ENCODE measurements at regions not wholly inside any gene's neighbourhood (a gene's known extent, or its start where the extent isn't known, plus 50 kb on each side); places are given as distances from the start of the nearest gene placed in this dataset.

GRCh38 chr9:93860694-93861658, 94.2 kb downstream of the BARX1 start:
- Histone ChIP-seq H3K14ac (ENCODE audit: insufficient read length) (no peak overlapping the region), H3K27ac (ENCODE audit: low read depth, low read length) (no peak overlapping the region), H2BK12ac (ENCODE audit: low read depth, low read length) (no peak overlapping the region), H2BK20ac (ENCODE audit: low read length) (0 out of 2 replicates have a peak overlapping the region, but pooled peaks have one; percentile 32), H3K4ac (replicated peaks; ENCODE audit: insufficient read length, low read depth, low read length) (no peak overlapping the region), H3K79me2 (ENCODE audit: control insufficient read depth in 1 of 2, insufficient read depth in 2 of 2, low read length in 2 of 2) (no peaks in the 10 kb centered on the region), H3K36me3 (ENCODE audit: control insufficient read depth in 2 of 4, insufficient read depth in 4 of 4, low read length in 3 of 4) (no peaks in the 10 kb centered on the region), H3K56ac (replicated peaks; ENCODE audit: insufficient read length, low read depth, low read length) (no peak overlapping the region), H3K4me1 (replicated peaks in 1 of 4; ENCODE audit: control insufficient read depth in 3 of 4, insufficient read depth in 4 of 4, low read length in 3 of 4) (peaks cover 2 to 8% (median 4%) of the 10 kb centered on the region in 4 experiments; a peak in 5 of 7 replicates), H3K27me3 (replicated peaks in 1 of 4; ENCODE audit: control insufficient read depth in 3 of 4, extremely low read depth in 1 of 4, insufficient read depth in 3 of 4, low read length in 3 of 4) (no peaks in the 10 kb centered on the region; a peak in 2 of 7 replicates), H4K91ac (replicated peaks; ENCODE audit: insufficient read length, low read length) (no peak overlapping the region), H2AK5ac (ENCODE audit: low read depth, low read length) (no peak overlapping the region), H4K20me1 (replicated peaks in 1 of 2; ENCODE audit: control insufficient read depth in 1 of 2, insufficient read depth in 2 of 2, low read length in 2 of 2) (no peaks in the 10 kb centered on the region), H2BK15ac (ENCODE audit: low read length) (no peak overlapping the region), H3K79me1 (ENCODE audit: low read depth, low read length) (no peaks in the 10 kb centered on the region), H4K8ac (ENCODE audit: extremely low read depth, insufficient read depth, low read length) (no peak overlapping the region), H3K9ac (replicated peaks in 1 of 4; ENCODE audit: extremely low read depth in 1 of 4, low read depth in 3 of 4, low read length in 3 of 4) (no peak overlapping the region), H3K9me3 (ENCODE audit: insufficient read depth in 2 of 2, low read depth in 1 of 2, low read length in 1 of 2) (no peaks in the 10 kb centered on the region), H3K4me3 (ENCODE audit: extremely low read depth in 1 of 4, insufficient read depth in 2 of 4, low read depth in 3 of 4, low read length in 4 of 4) (no peak overlapping the region), H3K23ac (ENCODE audit: insufficient read length) (no peak overlapping the region), H3K4me2 (ENCODE audit: insufficient read depth in 1 of 2, low read depth in 2 of 2, low read length in 2 of 2) (no peak overlapping the region), H2AFZ (ENCODE audit: low read length) (peak overlapping the region; percentile 50; the same call in 1 of the 2 replicates), H4K5ac (ENCODE audit: insufficient read length, low read depth, low read length) (no peak overlapping the region), H3K23me2 (ENCODE audit: low read depth, low read length) (no peaks in the 10 kb centered on the region), H2BK120ac (replicated peaks; ENCODE audit: low read depth, low read length) (no peak overlapping the region), H3K18ac (ENCODE audit: extremely low read depth, low read length) (no peak overlapping the region; the same call in 1 of the 2 replicates), H2BK5ac (ENCODE audit: low read depth, low read length) (no peak overlapping the region)
- peak in 1 of 3 experiments; percentile 20; a peak in 1 of 4 replicates for TF ChIP-seq CTCF (IDR thresholded peaks at IDR 0.05; ENCODE audit: control extremely low read depth in 1 of 3, insufficient read depth in 1 of 3, low read depth in 1 of 3, low read length in 3 of 3)
- no peak for TF ChIP-seq NRF1 (IDR thresholded peaks at IDR 0.05; ENCODE audit: low read depth, low read length)
- ChIA-PET CTCF (ENCODE audit: partially characterized antibody) (interaction anchor here (0.6 to 5.1 kb wide), 18 partner anchors 11 to 185 kb away, joined by 3 to 30 read pairs (median 4); partner anchors contain the start of gene BARX1), POLR2A (ENCODE audit: partially characterized antibody) (no interaction called here)
- FAIRE-seq (no peak), DNase-seq (ENCODE audit: low read depth in 1 of 2, low spot score in 2 of 2) (no peak)
- 93% methylated on average over 19 of the region's 50 CpGs; no CpG with 5 or more reads in 1 of the 2 experiments for WGBS, 2 experiments (ENCODE audit: extremely low coverage in 1 of 2, insufficient coverage in 1 of 2, insufficient read length in 1 of 2, insufficient replicate concordance in 2 of 2, low coverage in 1 of 2, low lambda C conversion rate in 2 of 2, missing lambda C conversion rate in 1 of 2)
